GM21360 (cell line): ENCODE measurements at regions not wholly inside any gene's neighbourhood (a gene's known extent, or its start where the extent isn't known, plus 50 kb on each side); places are given as distances from the start of the nearest gene placed in this dataset.
"Not testable (repeated sequence)": the region's sequence is repeated elsewhere in the genome, so short reads cannot be mapped to it uniquely, and the experiment has no call there.

ENCODE experiments used
- ATAC-seq: cut with Tn5 transposase; IDR thresholded peaks from one replicate; pipeline ENCODE4 v1.9.1; 2021; ENCODE audit warnings: mild to moderate bottlenecking, moderate library complexity; ENCODE audit not compliant: unreplicated experiment

DNA sequence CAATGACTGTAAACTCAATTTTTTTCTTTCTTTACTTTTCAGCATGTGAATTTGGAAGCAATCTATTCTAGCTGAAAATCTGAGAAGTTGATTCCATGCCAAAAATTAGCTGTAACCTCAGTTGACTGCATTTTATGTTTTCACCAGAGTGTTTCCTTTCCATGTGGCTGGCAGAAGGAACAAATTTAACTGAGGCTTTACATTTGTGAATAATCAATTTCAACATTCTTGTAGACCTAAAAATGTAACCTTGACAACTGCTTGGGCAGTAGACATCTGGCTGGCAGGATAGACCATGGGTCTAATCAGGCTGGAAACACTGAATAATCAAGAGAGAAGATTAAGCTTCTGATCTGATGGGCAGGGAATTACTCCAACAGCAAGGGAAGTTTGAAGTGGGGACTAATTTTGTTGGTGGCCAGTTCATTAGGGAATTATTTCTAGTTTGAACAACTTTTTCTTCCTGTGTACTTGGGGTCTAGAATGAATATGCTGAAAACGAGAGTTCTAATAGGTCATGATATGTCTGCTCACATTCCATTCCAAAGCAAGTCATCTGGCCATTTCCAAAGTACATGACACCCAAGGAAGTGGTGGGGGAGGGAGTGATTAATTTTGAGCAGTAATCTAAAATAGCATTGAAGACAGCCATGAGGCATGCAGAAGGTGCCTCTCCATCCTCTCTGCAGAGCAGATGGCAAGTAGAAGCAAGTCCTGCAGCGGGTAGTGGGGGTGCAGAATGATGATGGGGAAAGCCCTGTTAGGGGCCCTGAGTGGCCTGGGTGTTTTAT, 68.2 kb downstream of the ATP23 start:
- no peak for ATAC-seq

DNA sequence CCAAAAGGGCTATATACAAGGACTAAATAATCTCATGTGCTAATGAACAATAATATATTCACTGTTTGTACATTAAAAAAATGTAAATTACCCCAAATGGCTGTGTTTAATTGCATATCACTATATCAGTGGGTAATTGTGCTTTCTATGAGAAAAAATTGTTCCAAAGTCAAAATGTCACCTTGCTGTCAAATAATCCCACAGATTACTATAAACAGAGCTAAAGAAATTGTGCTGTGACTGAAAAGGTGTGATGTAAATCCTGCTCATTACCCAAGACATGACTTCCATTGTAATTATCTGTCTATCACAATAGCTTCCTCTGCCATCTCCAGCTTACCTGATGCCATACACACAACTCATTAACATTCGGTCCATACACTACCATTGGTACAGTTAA, 70.3 kb downstream of the ATP23 start:
- ATAC-seq = no peak

DNA sequence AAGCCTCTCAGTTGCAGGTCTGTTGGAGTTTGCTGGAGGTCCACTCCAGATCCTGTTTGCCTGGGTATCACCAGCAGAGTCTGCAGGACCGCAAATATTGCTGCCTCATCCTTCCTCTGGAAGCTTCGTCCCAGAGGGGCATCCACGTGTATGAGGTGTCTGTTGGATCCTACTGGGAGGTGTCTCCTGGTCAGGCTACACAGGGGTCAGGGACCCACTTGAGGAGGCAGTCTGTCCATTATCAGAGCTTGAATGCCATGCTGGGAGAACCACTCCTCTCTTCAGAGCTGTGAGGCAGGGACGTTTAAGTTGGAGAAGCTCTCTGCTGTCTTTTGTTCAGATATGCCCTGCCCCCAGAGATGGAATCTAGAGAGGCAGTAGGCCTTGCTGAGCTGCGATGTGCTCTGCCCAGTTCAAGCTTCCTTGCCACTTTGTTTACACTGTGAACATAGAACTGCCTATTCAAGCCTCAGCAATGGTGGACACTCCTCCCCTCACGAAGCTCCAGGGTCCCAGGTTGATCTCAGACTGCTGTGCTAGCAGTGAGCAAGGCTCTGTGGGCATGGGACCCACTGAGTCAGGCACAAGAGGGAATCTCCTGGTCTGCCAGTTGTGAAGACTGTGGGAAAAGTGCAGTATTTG, 81.1 kb downstream of the ATP23 start:
- not testable (repeated sequence) for ATAC-seq

DNA sequence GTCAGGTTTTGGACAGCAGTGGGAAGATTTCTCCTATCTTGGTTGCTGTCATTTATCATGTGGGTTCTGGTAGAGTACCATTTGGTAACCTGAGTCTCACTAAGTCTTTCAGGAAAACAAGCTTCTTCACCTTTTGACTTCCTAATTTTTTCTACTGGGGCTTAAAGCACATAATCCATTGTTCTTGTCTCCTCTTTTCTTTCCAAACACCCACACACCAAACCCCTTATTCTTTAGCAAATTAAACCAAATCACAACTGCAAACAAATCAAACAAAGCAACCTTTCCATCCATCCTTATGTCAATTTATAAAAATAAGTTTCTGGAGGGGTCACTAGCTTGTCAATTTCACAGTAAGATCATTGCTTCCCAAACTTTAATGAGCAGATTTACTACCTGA, 84.1 kb downstream of the ATP23 start:
- no peak for ATAC-seq

DNA sequence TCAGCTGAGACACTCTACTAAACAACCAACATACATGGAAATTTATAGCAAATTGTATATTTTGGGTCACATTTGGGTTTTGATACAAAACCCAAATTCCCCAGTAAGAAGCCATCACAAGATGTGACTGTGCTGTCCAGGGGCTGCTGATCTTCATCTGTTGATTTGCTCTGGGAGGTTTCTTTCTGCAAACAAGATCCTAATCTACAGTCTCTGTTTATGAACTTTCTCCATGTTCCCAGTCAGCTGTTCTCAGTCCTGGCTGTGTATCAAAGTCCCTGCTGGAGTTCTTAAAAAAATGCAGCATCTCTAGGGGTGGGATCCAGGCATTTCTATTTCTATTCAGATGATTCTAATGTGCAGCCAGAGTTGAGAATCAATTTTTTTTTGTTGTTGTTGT, 85.1 kb downstream of the ATP23 start:
- no peak for ATAC-seq

DNA sequence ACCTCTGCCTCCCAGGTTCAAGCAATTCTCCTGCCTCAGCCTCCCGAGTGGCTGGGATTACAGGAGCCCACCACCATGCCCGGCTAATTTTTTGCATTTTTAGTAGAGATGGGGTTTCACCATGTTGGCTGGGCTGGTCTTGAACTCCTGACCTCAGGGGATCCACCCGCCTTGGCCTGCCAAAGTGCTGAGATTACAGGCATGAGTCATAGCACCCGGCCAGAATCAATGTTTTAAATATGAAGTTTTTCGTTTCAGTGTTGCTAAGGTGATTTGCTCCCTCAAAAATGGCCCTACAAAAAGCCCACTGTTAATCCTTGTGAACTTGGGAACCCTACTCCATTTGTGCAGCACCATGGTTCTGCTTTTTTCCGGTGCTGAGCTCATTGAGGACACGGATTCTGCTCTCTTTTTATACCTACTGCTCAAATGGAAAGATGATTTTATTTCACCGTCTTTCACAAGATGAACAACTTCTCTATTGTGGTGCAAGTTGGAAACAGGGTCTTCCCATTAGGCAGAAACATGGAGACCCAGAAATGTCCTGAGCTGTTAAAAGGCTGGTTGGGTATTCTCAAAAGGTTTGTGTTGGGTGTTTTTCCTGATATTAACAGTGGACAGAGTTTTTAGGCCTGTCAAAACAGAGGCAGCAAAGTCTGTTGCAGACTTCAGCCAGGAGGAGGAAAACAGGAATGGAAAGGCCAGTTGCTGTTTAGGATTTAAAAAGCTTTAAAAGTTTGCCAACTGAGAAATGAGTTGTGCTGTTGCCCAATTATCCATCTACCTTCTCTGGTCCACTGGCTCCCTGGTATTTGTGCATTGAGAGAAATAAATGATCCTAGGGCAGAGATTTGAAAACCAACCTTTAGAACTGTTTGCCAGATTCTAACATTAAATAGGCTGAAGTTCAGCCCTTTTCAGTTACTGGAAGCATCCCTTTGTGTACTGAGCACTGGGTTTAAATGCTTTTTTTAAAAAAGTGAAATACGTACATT, 85.8 kb downstream of the ATP23 start:
- no peak for ATAC-seq

DNA sequence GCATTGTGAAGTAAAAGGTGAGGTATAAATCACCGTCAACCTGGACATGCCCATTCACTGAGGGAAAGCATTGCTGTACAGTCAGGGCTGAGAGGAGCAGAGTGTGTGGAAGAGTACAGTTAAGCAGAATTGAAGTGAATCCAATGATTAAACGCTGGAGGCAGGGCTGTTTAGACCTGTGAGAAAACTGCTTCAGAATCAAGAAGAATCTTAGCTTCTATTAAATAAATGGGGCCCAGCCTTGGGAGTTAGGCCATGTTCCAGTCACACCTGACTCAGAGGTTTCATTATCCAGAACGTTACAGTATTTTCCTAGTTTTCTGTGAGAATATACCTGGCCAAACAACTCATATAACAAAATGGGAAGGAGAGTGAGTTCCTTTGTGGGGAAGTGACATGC, 86.9 kb downstream of the ATP23 start:
- no peak for ATAC-seq

DNA sequence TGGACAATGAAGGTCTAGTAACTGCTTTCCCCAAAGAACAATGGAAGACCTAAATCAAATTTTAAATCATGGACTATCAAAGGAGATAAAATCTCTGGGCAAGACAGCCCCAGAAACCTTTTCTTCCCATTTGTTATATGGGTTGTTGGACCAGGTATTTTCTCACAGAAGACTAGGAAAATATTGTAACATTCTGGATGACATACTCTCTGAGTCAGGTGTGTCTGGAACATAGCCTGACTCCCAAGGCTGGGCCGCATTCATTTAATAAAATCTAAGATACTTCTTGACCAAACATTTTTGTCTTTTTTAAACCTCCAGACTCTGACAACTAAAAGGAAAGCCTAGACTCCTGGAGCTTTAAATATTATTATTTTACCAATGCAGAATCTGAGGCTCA, 87.9 kb downstream of the ATP23 start:
- ATAC-seq = no peak

DNA sequence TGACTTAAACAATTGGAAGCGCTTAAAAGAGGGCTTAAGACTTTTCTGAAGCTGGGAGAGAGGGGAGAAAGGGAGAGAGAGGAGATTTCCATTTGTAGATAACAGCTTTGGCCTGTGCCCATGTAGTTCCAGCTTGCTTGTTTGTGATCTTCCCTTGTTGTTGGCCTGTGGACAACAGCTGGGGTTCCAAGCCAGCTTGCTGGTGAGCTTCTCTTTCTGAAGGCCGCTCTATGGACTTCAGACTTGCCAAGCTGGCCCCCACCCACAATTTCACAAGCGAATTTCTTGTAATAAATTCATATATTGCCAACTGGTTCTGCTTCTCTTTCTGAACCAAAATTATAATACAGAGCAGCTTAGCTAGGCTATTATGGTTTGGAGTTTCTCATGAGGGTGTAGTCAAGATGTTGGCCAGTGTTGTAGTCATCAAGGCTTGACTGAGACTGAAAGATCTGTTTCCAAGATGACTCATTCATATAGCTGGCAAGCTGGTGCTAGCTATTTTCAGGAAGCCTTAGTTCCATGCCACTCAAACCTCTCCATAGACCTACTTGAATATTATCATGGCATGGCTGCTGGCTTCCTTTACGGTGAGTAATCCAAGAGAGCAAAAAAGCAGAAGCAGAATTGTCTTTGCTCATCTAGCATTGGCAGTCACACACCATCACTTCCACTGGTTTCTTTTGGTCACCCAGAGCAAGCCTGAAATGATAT, 89.4 kb downstream of the ATP23 start:
- ATAC-seq = no peak

DNA sequence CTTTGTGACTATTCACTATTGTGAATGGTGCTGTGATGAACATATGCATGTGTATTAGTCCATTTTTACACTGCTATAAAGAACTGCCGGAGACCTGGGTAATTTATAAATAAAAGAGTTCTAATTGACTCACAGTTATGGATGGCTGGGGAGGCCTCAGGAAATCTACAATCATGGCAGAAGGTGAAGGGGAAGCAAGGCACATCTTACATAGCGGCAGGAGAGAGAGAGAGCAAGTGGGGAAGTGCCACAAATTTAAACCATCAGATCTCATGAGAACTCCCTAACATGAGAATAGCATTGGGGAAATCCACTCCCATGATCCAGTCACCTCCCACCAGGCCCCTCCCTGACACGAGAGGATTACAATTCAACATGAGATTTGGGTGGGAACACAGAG, 90.8 kb downstream of the ATP23 start:
- ATAC-seq = no peak

DNA sequence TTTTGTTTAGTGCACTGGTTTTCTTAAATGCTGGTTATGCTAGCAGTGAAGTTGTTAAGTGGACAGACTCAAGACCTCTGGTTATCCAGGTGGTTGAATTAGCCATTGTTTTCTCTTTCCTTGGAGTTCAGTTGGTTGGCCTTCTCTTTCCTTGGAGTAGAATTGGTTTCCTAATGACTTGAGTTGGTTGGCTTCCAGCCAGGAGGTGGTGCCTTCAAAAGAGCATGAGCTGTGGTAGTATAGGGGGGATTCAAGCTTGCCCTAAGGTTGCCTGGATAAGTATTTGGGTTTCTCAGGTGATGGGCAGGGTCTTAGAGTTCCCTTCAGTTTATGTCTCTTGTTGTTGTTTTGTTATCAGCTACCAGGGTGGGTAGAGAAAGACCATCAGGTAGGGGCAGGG, 92.5 kb downstream of the ATP23 start:
- no peak for ATAC-seq

DNA sequence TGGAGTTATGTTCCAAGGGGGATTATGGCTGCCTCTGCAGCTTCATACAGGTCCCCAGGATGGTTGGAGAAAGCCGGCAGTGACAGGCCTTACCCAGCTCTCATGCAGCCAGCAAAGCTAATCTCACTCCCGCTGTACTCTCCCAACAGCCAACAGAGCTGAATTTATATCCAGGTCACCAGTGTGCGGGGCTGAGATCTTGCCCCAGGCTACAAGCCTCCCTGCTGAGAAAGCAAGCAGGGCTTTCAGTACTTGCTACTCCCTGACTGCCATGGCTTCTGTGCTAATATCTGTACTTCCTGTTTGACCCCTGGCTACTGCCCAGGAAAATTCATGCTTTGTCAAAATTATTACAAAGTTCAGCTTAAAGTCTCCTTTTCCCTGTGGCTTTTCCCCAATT, 92.9 kb downstream of the ATP23 start:
- ATAC-seq = no peak

DNA sequence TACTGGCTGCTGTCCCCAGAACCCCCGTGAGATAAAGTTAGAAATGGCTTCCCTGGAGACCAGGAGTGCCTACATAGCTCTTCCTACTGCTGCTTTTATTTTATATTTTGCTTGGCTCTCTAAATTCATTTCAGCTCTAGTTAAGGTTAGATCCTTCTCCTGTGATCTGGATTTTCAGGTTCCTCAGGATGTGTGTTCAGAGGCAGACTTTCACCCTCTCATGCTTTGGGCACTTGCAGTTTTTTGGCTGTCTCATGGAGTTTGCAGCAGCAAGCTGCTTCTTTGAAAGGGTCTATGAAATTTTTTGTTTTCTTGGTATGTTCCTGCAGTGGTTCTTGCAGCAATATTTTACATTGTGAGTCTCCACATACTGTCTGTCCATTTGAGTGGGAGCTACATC, 93.3 kb downstream of the ATP23 start:
- no peak for ATAC-seq

DNA sequence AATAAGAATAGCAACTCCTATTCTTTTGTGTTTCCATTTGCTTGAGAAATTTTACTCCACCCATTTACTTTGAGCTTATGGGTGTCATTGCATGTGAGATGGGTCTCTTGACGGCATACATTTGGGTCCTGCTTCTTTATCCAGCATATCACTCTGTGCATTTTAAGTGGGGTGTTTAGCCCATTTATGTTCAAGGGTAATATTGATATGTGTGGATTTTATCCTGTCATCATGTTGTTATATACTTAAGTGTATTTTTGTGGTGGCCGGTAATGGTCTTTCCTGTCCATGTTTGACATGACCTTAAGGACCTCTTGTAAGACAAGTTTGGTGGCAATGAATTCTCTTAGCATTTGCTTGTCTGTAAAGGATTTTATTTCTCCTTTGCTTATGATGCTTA, 100.1 kb downstream of the ATP23 start:
- no peak for ATAC-seq

DNA sequence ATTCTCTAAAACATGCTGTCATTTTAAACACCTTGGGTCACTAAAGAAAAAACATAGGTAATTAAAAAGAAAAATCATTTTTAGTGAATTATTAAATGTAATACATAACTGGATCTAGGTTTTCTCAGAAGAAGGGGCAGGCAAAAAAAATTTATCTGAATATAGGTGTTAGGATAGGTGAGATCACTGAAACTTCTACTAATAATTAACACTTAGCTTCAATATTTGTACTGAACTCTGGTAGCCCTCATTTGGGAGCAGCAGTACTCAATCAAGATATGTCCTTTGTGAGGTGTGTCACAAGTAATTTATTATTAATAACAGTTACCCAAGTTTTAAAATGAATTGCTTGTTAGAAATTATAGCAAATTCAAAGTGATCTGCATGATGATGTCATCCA, 103.6 kb downstream of the ATP23 start:
- ATAC-seq = no peak

DNA sequence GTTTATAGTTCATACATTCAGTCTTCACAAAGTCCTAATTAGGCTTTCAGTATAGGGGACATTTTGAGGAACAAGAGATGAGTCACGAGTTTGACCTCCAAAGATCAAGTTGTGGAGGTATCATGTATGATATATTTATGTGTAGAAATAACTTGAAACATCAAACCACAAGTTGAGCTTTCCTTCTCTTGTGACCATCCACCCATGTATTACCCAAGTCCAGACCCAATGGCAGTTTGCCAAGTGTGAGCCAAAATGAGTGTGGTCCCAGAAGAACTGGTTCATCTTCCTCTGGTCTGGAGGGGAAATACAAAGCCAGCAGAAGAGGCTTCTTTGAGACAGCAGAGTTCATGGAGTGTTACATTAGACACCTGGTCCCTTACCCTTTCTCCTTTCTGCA, 104.9 kb downstream of the ATP23 start:
- ATAC-seq = no peak

DNA sequence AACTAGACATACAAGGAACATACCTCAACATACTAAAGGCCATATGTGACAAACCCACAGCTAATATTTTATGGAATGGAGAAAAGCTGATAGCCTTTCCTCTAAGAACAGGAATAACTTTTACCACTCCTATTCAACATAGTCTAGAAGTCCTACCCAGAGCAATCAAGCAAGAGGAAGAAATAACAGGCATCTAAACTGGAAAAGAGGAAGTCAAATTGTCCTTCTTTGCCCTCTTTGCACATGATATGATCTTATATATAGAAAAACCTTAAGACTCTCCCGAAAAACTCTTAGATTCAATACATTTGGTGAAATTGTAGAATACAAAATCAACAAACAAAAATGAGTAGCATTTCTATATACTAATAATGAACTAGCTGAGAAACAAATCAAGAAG, 110.0 kb downstream of the ATP23 start:
- ATAC-seq = no peak

DNA sequence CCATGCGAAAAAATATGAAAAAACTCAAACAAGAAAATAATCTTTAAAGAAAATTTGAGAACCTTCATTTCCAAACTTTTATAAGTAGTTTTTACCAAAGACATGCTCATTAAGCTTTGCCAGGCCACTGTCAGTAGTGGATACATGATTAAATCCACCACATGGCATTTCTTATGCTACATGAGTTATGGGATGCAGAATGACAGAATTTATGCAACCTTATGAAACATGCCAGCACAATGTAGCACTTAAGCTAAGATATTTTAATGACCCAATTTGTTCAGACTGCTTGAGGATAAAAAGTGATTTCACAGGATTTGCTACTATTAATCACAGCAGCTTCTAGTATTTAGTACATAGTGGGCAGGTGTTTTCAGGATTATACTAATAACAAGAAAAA, 123.3 kb downstream of the ATP23 start:
- no peak for ATAC-seq

DNA sequence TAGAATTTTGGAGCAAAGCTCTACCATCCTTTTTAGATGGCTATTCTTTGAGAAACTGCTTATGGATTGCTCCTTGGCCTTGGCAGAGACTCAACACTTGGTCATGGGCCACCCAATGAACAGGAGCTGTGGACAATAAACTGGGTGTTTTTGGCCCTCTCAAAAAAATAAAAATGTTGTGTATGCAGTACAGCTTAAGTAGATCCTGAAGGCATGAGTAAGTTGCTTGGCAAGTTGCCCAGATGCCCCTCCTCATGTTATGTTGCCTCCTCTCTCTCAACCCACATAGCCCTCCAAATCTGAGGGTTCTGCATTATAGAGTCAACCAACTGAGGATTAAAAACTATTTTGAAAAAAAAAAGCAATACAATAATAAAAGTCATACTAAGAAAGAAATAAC, 124.9 kb downstream of the ATP23 start:
- ATAC-seq = no peak

DNA sequence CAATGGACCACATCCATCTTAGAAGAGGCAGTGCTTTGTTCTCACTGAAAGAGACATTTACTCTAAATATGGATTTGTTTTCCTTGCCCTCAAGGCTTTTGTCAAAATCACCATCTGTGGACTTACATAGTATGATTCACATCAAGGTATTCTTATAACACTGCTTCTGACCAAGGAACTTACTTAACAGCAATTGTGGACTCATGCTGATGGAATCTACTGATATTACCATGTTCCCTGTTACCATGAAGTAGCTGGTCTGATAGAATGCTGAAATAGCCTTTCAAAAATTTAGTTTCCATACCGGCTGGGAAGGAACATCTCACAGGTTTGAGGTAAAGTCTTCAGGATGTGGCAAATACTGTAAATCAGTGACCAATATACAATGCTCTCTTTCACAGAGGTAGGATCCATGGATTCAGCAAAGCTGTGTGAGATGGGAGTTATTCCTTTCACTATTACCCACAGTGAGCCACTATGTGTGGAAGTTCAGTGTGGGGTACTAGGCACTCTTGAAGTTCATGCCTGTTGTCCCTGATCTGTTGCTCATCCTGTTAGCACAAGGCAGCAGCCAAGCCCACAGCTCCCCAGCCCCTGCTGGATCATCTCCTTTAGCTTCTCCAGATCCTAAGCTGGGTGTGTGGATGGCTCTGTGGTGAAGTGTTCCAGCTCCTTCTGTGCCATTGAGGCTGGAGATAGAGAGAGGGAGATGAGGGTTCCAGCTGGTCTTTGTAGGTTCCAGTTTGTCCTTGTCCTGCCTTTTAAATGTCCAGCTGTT, 126.4 kb downstream of the ATP23 start:
- no peak for ATAC-seq
